HepG2 (cell line): ENCODE measurements at regions not wholly inside any gene's neighbourhood (a gene's known extent, or its start where the extent isn't known, plus 50 kb on each side); places are given as distances from the start of the nearest gene placed in this dataset.

ENCODE experiments used
- ATAC-seq: fragments of 200-7000 bp; cut with Tn5 transposase; 3 replicates; pipeline ENCODE4 v1.9.1; 2020; ENCODE audit warnings: mild to moderate bottlenecking, moderate library complexity
- BruUV-seq: library from RNA; stranded (reverse); fragments of 400-500 nt; replicated peaks from 2 replicates; lab custom pipeline; 2021; lab: Mats Ljungman, UMichigan
- CTCF ChIA-PET: fragments of 300-600 bp; formaldehyde crosslinking; extraction: SDS; loops from one replicate; lab custom pipeline; 2021; ENCODE audit warnings: low total read pairs, inconsistent platforms, low intra/inter-chr PET ratio; lab: Yijun Ruan, JAX
- POLR2A ChIA-PET: fragments of 350-600 bp; sonication (Branson Sonifier 250); formaldehyde crosslinking; loops from one replicate; lab custom pipeline; 2020; ENCODE audit warnings: antibody characterized with exemption, inconsistent platforms; lab: Yijun Ruan, JAX
- DNase-seq: peaks from one replicate; pipeline ENCODE4 v3.0.0-alpha.2; 2015; ENCODE audit warnings: low spot score
- FAIRE-seq: peaks from 3 replicates; lab custom pipeline; 2011; peaks lifted over from hg19 to GRCh38; lab: Jason Lieb, UNC
- H2AFZ ChIP-seq: one replicate; pipeline ENCODE4 v1.6.1; 2011; ENCODE audit warnings: low read length, inconsistent platforms
- H3K27ac ChIP-seq: fragments of 300-600 bp; 3 replicates; pipeline ENCODE4 v1.8.0; 2011; ENCODE audit warnings: mixed run types, mild to moderate bottlenecking, mixed read lengths, low read length, inconsistent platforms; ENCODE audit not compliant: insufficient read depth; ENCODE audit errors: extremely low read length
- H3K27me3 ChIP-seq, 2 experiments: fragments of 200-600 bp in 1 of 2; 2 replicates in 1 of 2; 3 replicates in 1 of 2; pipeline versions ENCODE4 v1.6.0 to v1.8.0; 2011; ENCODE audit warnings: low read length in 2 of 2, mild to moderate bottlenecking in 2 of 2, moderate library complexity in 2 of 2, inconsistent platforms in 1 of 2; ENCODE audit not compliant: insufficient read depth in 2 of 2, control insufficient read depth in 1 of 2
- H3K36me3 ChIP-seq, 2 experiments: fragments of 200-600 bp in 1 of 2; replicated peaks in 1 of 2; 2 replicates in 1 of 2; 3 replicates in 1 of 2; pipeline versions ENCODE4 v1.5.1 to v1.8.0; 2011; ENCODE audit warnings: low read length in 2 of 2, inconsistent platforms in 1 of 2; ENCODE audit not compliant: insufficient read depth in 2 of 2, control insufficient read depth in 1 of 2
- H3K4me1 ChIP-seq: 2 replicates; pipeline ENCODE4 v1.5.1; 2012; ENCODE audit warnings: low read length, inconsistent platforms; ENCODE audit not compliant: insufficient read depth
- H3K4me2 ChIP-seq: 2 replicates; pipeline ENCODE4 v1.6.0; 2011; ENCODE audit warnings: low read depth, low read length, inconsistent platforms
- H3K4me3 ChIP-seq, 3 experiments: fragments of 200-600 bp in 1 of 3; sonication (generic), shearing (Covaris generic) in 1 of 3; replicated peaks in 1 of 3; 2 replicates each; pipeline ENCODE4 v1.5.1; 2011 to 2016; ENCODE audit warnings: low read length in 3 of 3, inconsistent platforms in 2 of 3, low read depth in 2 of 3, mild to moderate bottlenecking in 2 of 3, control low read depth in 1 of 3, mixed read lengths in 1 of 3; ENCODE audit not compliant: insufficient read depth in 1 of 3
- H3K79me2 ChIP-seq: one replicate; pipeline ENCODE4 v1.6.1; 2011; ENCODE audit warnings: low read length, inconsistent platforms; ENCODE audit not compliant: insufficient read depth
- H3K9ac ChIP-seq: 2 replicates; pipeline ENCODE4 v1.6.0; 2011; ENCODE audit warnings: mild to moderate bottlenecking, low read depth, low read length, inconsistent platforms; ENCODE audit not compliant: insufficient read depth
- H3K9me3 ChIP-seq: 2 replicates; pipeline ENCODE4 v1.5.1; 2012; ENCODE audit warnings: mild to moderate bottlenecking, low read length
- H4K20me1 ChIP-seq: 2 replicates; pipeline ENCODE4 v1.6.0; 2011; ENCODE audit warnings: inconsistent platforms, mild to moderate bottlenecking, low read length, moderate library complexity; ENCODE audit not compliant: insufficient read depth
- AFF4 ChIP-seq: sonication (generic); formaldehyde crosslinking; IDR thresholded peaks from 2 replicates; pipeline ENCODE4 v1.4.0; 2020; ENCODE audit warnings: missing genetic modification reagents
- DRAP1 ChIP-seq: IDR thresholded peaks from 2 replicates; pipeline ENCODE4 v1.6.1; 2016; ENCODE audit warnings: missing genetic modification reagents, missing compliant biosample characterization
- ETV6 ChIP-seq: sonication (generic); formaldehyde crosslinking; conservative IDR thresholded peaks from 2 replicates; pipeline ENCODE4 v1.4.0; 2020; ENCODE audit warnings: missing genetic modification reagents
- FOSL2 ChIP-seq: sonication (generic); formaldehyde crosslinking; IDR thresholded peaks from 2 replicates; pipeline ENCODE4 v1.4.0; 2020; ENCODE audit warnings: missing genetic modification reagents
- NFAT5 ChIP-seq: sonication (generic); formaldehyde crosslinking; IDR thresholded peaks from 2 replicates; pipeline ENCODE4 v1.4.0; 2020; ENCODE audit warnings: missing genetic modification reagents
- POLR2G ChIP-seq: fragments of 200-400 bp; formaldehyde crosslinking; IDR thresholded peaks from 2 replicates; pipeline ENCODE4 v1.6.1; 2018; ENCODE audit warnings: mild to moderate bottlenecking, low read depth, low read length, moderate library complexity
- SP4 ChIP-seq: sonication (generic); formaldehyde crosslinking; IDR thresholded peaks from 2 replicates; pipeline ENCODE4 v1.8.1; 2023; ENCODE audit warnings: mild to moderate bottlenecking, missing genetic modification reagents
- ZBTB20 ChIP-seq: sonication (generic); formaldehyde crosslinking; IDR thresholded peaks from 2 replicates; pipeline ENCODE4 v1.8.1; 2023; ENCODE audit warnings: missing genetic modification reagents, low read depth, mild to moderate bottlenecking, borderline replicate concordance
- ZNF446 ChIP-seq: sonication (generic); formaldehyde crosslinking; IDR thresholded peaks from 2 replicates; pipeline ENCODE4 v1.5.0; 2020; ENCODE audit warnings: mild to moderate bottlenecking, missing genetic modification reagents
- ZNF512 ChIP-seq: sonication (generic); formaldehyde crosslinking; IDR thresholded peaks from 2 replicates; pipeline ENCODE4 v1.4.0; 2020; ENCODE audit warnings: mild to moderate bottlenecking, missing genetic modification reagents
- ZNF562 ChIP-seq: sonication (generic); formaldehyde crosslinking; IDR thresholded peaks from 2 replicates; pipeline ENCODE4 v1.8.0; 2022; ENCODE audit warnings: missing genetic modification reagents, borderline replicate concordance
- ZNF737 ChIP-seq: sonication (generic); formaldehyde crosslinking; IDR thresholded peaks from 2 replicates; pipeline ENCODE4 v1.5.0; 2020; ENCODE audit warnings: missing genetic modification reagents, mild to moderate bottlenecking, borderline replicate concordance
- ZSCAN31 ChIP-seq: sonication (generic); formaldehyde crosslinking; IDR thresholded peaks from 2 replicates; pipeline ENCODE4 v1.5.0; 2020; ENCODE audit warnings: low read depth, mild to moderate bottlenecking, missing genetic modification reagents
- WGBS: methylation state at CpG from one replicate; pipeline ENCODE4 v1.1.6; 2017; ENCODE audit warnings: low lambda C conversion rate; 5-methylcytosine and 5-hydroxymethylcytosine counted together
- in situ Hi-C: cut with HindIII; loops from 2 replicates; pipeline ENCODE4 v1.10.0; 2017; ENCODE audit warnings: low pct_unique_long_range_greater_than_20kb; ENCODE audit not compliant: extremely low pct_ligation_motif_present
- intact Hi-C: fragments of 100-400 bp; cut with micrococcal nuclease; formaldehyde crosslinking; loops from one replicate; pipeline ENCODE4 v1.10.0; 2022; ENCODE audit not compliant: unreplicated experiment

GRCh38 chr11:13608656-13609055 is 59.8 kb upstream of the FAR1 start (continued):
- TF ChIP-seq NFAT5 (CRISPR knock-in tag): no peak
- TF ChIP-seq ZSCAN31 (CRISPR knock-in tag): no peak
- no peak for TF ChIP-seq SP4 (CRISPR knock-in tag)

GRCh38 chr11:13606701-13607100 is 61.8 kb upstream of the FAR1 start:
- H3K27me3 ChIP-seq: no peaks in the 10 kb centered on the region
- no peak overlapping the region for H3K4me2 ChIP-seq
- no peak for DNase-seq
- WGBS: 0% methylated on average over 2 of the region's 2 CpGs
- intact Hi-C loops: no loop called here
- POLR2A ChIA-PET: no interaction called here
- no peaks in the 10 kb centered on the region for H3K4me1 ChIP-seq
- no TSS peak for BruUV-seq
- H3K27ac ChIP-seq: no peak overlapping the region
- H3K4me3 ChIP-seq: no peak overlapping the region
- CTCF ChIA-PET: no interaction called here
- no peak for FAIRE-seq
- no peak overlapping the region for H3K9ac ChIP-seq
- H3K9me3 ChIP-seq: no peaks in the 10 kb centered on the region
- no peaks in the 10 kb centered on the region for H4K20me1 ChIP-seq
- no peaks in the 10 kb centered on the region for H3K79me2 ChIP-seq
- no peak for ATAC-seq
- no peak overlapping the region for H2AFZ ChIP-seq
- in situ Hi-C loops: no loop called here
- no peaks in the 10 kb centered on the region for H3K36me3 ChIP-seq
- TF ChIP-seq DRAP1 (CRISPR knock-in tag): no peak
- TF ChIP-seq ZNF737 (CRISPR knock-in tag): no peak
- TF ChIP-seq ZNF446 (CRISPR knock-in tag): no peak
- no peak for TF ChIP-seq ZBTB20 (CRISPR knock-in tag)
- TF ChIP-seq FOSL2: no peak
- no peak for TF ChIP-seq ZNF512 (CRISPR knock-in tag)
- no peak for TF ChIP-seq ETV6 (CRISPR knock-in tag)
- no peak for TF ChIP-seq POLR2G
- no peak for TF ChIP-seq ZNF562
- TF ChIP-seq AFF4 (CRISPR knock-in tag): no peak
